NCI-H226 (cell line): ENCODE measurements at regions not wholly inside any gene's neighbourhood (a gene's known extent, or its start where the extent isn't known, plus 50 kb on each side); places are given as distances from the start of the nearest gene placed in this dataset.
"Not testable (repeated sequence)": the region's sequence is repeated elsewhere in the genome, so short reads cannot be mapped to it uniquely, and the experiment has no call there.

ENCODE experiments used
- DNase-seq: peaks from one replicate; pipeline ENCODE4 v3.0.0-alpha.2; 2015

- DNase-seq, result no peak
Measured at GRCh38 chr7:50914460-50914859, 131.8 kb upstream of the GRB10 start.

DNA sequence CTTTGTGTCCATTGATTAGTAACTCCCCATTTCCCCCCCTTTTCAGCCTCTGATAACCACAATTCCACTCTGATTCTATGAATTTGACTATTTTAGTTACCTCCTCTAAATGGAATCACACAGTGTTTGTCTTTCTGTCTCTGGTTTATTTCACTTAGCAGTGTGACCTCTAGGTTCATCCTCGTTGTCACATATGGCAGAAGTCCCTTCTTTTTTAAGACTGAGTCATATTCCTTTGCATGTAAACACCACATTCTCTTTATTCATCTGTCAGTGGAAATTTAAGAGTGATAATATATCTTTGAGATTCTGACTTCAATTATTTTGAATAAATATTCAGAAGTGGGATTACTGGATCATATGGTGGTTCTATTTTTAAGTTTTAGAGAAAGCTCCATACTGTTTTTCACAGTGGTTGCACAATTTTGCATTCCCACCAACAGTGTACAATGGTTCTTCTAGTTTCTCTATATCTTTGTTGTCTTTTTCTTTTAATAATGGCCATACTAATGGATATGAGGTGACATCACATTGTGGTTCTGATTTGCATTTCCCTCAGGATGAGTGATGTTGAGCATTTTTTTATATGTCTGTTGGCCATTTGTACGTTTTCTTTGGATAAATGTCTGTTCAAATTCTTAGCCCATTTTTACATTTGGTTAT, 126.1 kb upstream of the GRB10 start:
- no peak for DNase-seq

GRCh38 chr7:50898604-50899477, 116.1 kb upstream of the GRB10 start:
- DNase-seq, result peak; percentile 5

- not testable (repeated sequence) for DNase-seq
Measured at GRCh38 chr7:50887061-50887460, 104.4 kb upstream of the GRB10 start.

GRCh38 chr7:50872437-50872836, 89.7 kb upstream of the GRB10 start:
- DNase-seq, result no peak

DNA sequence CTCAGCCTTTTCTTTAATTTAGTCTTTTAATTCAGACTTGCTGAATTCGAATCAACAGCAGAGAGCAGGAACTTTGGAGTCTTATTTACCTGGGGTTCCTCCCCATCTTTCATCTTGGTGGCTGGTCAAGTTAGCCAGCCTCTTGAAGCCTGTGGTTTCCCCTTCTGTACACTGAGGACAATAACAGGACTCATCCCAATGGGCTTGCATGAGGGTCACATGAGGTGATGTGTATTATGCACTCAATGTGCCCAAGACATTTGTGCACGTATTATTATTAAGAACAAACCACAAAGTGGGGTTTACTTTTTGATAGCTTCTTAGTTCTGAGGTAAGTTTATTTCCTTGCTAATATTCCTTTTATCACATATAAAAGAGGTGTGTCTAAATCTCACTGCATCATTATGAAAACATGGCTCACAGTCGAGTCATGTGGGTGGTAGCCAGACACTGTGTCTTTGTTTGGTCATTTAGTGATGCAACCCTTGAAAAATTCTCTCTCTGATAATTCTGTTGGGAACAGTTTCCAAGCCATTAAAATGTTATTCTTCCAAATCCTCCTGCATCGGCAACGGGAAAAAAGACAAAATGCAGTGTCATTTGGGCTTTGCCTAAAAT, 86.5 kb upstream of the GRB10 start:
- peak; percentile 61 for DNase-seq

- no peak for DNase-seq
Measured at GRCh38 chr7:50868426-50869100, 85.9 kb upstream of the GRB10 start.

DNA sequence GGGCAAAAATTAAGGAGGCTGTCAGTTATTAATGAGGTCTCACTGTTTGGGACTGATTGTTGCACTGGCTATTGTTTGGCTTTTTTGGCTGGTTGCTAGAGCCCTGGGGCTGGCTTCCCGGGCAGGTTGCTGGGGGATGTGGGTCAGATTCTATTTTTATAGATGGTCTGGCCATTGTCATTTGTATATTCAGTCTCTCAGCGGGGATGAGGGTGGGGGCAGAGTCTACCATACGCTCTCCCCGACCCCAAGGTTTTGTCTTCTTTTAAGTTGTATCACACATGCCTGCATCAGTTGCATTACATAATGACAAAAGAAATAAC, 84.3 kb upstream of the GRB10 start:
- no peak for DNase-seq

- DNase-seq, result no peak
Measured at GRCh38 chr7:50866343-50867033, 83.8 kb upstream of the GRB10 start.

GRCh38 chr7:50865450-50865849, 82.8 kb upstream of the GRB10 start:
- no peak for DNase-seq

GRCh38 chr7:50864694-50865093, 82.0 kb upstream of the GRB10 start:
- DNase-seq, result no peak

DNA sequence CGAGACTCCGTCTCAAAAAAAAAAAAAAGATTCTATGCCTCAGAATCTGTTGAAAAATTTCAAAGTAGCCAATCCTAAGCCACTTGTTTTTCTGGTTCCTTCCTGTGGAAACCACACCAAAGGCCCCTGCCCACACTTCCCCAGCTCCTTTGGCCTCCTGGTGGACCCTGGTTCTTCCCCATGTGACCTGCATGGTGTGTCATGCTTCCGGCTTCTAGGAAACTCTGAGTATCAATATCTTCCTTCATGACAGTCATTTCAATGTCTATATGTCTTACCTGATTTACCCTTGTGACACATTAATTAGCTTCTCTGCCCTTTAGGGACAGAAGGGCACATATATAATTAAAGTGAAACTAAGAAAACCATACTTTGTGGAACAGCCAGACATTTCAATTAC, 80.4 kb upstream of the GRB10 start:
- no peak for DNase-seq

- DNase-seq, result no peak
Measured at GRCh38 chr7:50862302-50862701, 79.6 kb upstream of the GRB10 start.

DNA sequence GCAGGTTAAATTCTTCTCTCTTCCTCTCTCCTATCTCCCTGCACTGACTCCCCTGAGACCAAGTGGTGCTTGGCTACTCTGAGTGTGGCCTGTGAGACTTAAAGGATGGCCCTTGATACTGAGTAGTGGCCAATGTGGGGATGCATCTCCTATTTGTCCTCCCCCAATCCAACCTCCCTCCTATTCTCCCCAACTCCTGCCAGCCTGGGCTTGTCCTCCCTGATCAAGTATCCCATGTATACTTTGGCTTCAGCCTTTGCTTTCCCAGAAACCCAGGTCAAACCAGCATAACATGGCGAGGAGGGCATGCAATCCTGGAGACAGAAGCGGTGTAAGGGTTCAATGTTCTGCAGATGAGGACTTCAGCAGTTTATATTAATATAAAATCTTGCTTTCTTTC, 77.9 kb upstream of the GRB10 start:
- no peak for DNase-seq

DNA sequence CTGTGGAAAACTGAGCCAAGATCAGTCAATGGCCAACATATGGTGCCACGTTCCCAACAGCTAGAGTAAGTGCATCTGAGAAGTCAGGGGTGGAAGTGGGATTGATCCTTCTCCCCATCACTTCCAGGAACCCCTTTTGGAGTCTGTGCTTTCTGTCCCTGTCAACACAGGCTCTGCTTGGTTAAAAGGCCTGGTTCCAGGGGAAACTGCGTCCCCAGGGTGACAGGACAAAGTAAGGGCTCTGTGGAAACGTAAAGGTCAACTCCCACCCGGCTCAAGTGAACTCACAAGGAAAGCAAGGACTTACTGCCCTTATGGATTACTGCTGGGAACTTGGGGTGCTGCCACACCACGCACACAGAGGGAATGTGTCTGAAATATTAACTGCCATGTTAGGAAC, 77.5 kb upstream of the GRB10 start:
- DNase-seq, result no peak

DNA sequence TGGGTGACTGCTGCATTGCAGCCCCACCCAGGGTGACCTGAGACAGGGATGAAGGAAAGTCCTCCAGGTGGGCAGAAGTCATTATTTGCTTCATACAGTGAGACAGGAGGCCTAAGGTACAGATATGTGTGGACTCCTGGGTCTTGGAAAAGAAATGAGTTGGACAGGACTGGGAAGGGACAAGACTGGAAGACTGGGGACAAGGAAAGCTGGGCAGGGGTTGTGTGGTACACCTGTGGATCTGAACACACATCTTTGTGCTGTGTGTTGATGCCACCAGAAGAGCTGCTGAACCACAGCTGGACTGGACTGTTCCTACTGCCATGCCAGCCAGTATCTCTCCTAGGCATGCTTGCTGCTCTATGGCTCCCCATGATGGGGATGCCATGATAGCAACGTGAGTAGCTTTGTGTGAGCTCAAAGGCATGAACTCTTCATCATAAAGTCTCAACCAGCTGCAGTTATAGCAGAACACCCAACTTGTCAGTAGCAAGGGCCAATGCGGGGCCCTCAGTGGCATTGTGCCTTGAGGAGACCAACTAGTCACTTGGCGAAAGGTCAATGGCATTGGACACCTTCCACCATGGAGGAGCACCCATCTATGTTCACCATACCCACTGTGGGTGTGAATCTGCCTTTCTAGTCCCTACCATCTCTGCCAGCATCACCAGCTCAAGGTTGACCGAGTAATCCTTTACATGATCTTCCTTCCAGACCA, 76.0 kb upstream of the GRB10 start:
- DNase-seq, result no peak

GRCh38 chr7:50857804-50858489, 75.3 kb upstream of the GRB10 start:
- DNase-seq, result no peak

- no peak for DNase-seq
Measured at GRCh38 chr7:50856806-50857205, 74.1 kb upstream of the GRB10 start.

- DNase-seq, result no peak
Measured at GRCh38 chr7:50856231-50856630, 73.5 kb upstream of the GRB10 start.

- no peak for DNase-seq
Measured at GRCh38 chr7:50855526-50855925, 72.8 kb upstream of the GRB10 start.

DNA sequence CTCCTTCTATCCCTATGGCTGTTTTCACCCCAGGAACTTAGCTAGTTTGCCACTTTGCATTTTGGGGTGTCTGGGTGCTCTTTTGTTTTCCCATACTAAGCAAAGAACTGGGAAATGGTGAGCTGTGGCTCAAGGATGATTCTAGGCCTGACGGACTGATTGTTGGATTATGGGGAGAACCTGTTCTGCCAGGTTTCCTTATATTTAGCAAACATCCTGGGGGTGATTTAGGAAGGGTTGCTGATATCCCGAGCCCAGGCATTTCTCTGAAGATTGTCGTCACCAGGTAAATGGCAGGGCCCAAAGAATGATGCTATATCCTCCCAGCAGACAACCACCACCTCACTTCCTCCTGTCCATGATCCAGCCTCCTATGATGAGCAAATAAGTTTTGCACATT, 72.1 kb upstream of the GRB10 start:
- DNase-seq, result no peak

DNA sequence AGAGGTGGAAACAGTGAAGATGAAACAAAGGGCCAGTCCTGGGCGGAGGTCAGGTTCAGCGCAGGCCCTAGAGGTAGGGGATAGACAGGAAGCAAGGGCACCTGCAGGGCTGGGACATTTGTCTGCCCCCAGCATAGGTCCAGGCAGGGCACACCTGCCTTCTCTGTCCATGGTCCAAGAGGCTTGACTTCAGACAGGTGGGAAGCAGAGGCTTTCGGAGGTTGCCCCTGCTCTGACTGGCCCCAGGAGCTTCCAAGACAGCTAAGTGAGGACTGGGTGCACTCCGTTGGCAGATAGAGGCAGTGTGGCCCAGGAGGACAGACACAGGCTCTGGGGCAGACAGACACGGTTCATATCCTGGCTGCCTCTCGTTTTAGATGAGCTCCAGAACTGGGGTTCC, 71.6 kb upstream of the GRB10 start:
- no peak for DNase-seq
